H1 (cell line): ENCODE measurements at regions not wholly inside any gene's neighbourhood (a gene's known extent, or its start where the extent isn't known, plus 50 kb on each side); places are given as distances from the start of the nearest gene placed in this dataset.

Experiments
- CTCF ChIA-PET: fragments of 300-600 bp; sonication (Branson Sonifier 250); formaldehyde crosslinking; loops from one replicate; lab custom pipeline; 2021; ENCODE audit not compliant: partially characterized antibody; lab: Charles Lee
- POLR2A ChIA-PET: fragments of 300-600 bp; sonication (Branson Sonifier 250); formaldehyde crosslinking; loops from one replicate; lab custom pipeline; 2021; ENCODE audit warnings: inconsistent platforms; ENCODE audit not compliant: partially characterized antibody; lab: Charles Lee
- DNase-seq, 2 experiments: peaks; one replicate each; pipeline versions ENCODE4 v3.0.0 to v3.0.0-alpha.2; 2010 to 2022; ENCODE audit warnings: low spot score in 2 of 2, low read depth in 1 of 2, mixed read lengths in 1 of 2
- FAIRE-seq: peaks from 2 replicates; lab custom pipeline; 2011; peaks lifted over from hg19 to GRCh38; lab: Jason Lieb, UNC
- H2AFZ ChIP-seq: 2 replicates; pipeline ENCODE4 v1.8.1; 2012; ENCODE audit warnings: low read length, inconsistent platforms
- H2AK5ac ChIP-seq: 2 replicates; pipeline ENCODE4 v1.6.1; 2013; ENCODE audit warnings: low read depth, low read length
- H2BK120ac ChIP-seq: replicated peaks from 2 replicates; pipeline ENCODE3; 2013; ENCODE audit warnings: low read depth, low read length, inconsistent platforms
- H2BK12ac ChIP-seq: 2 replicates; pipeline ENCODE4 v1.6.1; 2013; ENCODE audit warnings: low read depth, low read length
- H2BK15ac ChIP-seq: 2 replicates; pipeline ENCODE4 v1.6.1; 2013; ENCODE audit warnings: low read length
- H2BK20ac ChIP-seq: 2 replicates; pipeline ENCODE4 v1.6.1; 2013; ENCODE audit warnings: low read length
- H2BK5ac ChIP-seq: 2 replicates; pipeline ENCODE4 v1.6.1; 2013; ENCODE audit warnings: low read depth, low read length
- H3K14ac ChIP-seq: 2 replicates; pipeline ENCODE4 v1.6.1; 2013; ENCODE audit warnings: inconsistent platforms; ENCODE audit not compliant: insufficient read length
- H3K18ac ChIP-seq: 2 replicates; pipeline ENCODE4 v1.6.1; 2013; ENCODE audit warnings: low read length; ENCODE audit errors: extremely low read depth
- H3K23ac ChIP-seq: 2 replicates; pipeline ENCODE4 v1.6.1; 2013; ENCODE audit warnings: inconsistent platforms; ENCODE audit not compliant: insufficient read length
- H3K23me2 ChIP-seq: 2 replicates; pipeline ENCODE4 v1.6.1; 2013; ENCODE audit warnings: low read depth, low read length
- H3K27ac ChIP-seq: 2 replicates; pipeline ENCODE4 v1.6.1; 2011; ENCODE audit warnings: low read depth, low read length, inconsistent platforms
- H3K27me3 ChIP-seq, 4 experiments: replicated peaks in 1 of 4; 1 replicate in 1 of 4; 2 replicates in 3 of 4; pipeline versions ENCODE4 v1.6.1 to v1.8.1; 2011 to 2013; ENCODE audit warnings: low read length in 3 of 4, mild to moderate bottlenecking in 3 of 4, inconsistent platforms in 2 of 4, mixed read lengths in 2 of 4, moderate library complexity in 1 of 4; ENCODE audit not compliant: control insufficient read depth in 3 of 4, insufficient read depth in 3 of 4; ENCODE audit errors: extremely low read depth in 1 of 4
- H3K36me3 ChIP-seq, 4 experiments: 2 replicates each; pipeline versions ENCODE4 v1.6.1 to v1.8.1; 2011 to 2013; ENCODE audit warnings: mild to moderate bottlenecking in 4 of 4, low read length in 3 of 4, moderate library complexity in 2 of 4, control low read depth in 1 of 4, inconsistent platforms in 1 of 4; ENCODE audit not compliant: insufficient read depth in 4 of 4, control insufficient read depth in 2 of 4
- H3K4ac ChIP-seq: replicated peaks from 2 replicates; pipeline ENCODE3; 2013; ENCODE audit warnings: low read length, low read depth, mixed read lengths, inconsistent platforms; ENCODE audit not compliant: insufficient read length
- H3K4me1 ChIP-seq, 4 experiments: replicated peaks in 1 of 4; 1 replicate in 1 of 4; 2 replicates in 3 of 4; pipeline versions ENCODE4 v1.6.1 to v1.8.1; 2011 to 2013; ENCODE audit warnings: low read length in 3 of 4, inconsistent platforms in 2 of 4, mixed read lengths in 1 of 4; ENCODE audit not compliant: insufficient read depth in 4 of 4, control insufficient read depth in 3 of 4
- H3K4me2 ChIP-seq, 2 experiments: 2 replicates each; pipeline versions ENCODE4 v1.6.1 to v1.8.1; 2011 to 2013; ENCODE audit warnings: low read depth in 2 of 2, low read length in 2 of 2, control low read depth in 1 of 2, inconsistent platforms in 1 of 2, mild to moderate bottlenecking in 1 of 2; ENCODE audit not compliant: insufficient read depth in 1 of 2
- H3K4me3 ChIP-seq, 4 experiments: fragments of 200-600, 300-600 bp in 1 of 4; sonication (generic), shearing (Covaris generic), sonication (Bioruptor Twin) in 1 of 4; 2 replicates each; pipeline versions ENCODE4 v1.5.1 to v1.8.1; 2011 to 2016; ENCODE audit warnings: low read length in 4 of 4, low read depth in 3 of 4, control low read depth in 2 of 4, inconsistent platforms in 2 of 4, mild to moderate bottlenecking in 2 of 4, mixed read lengths in 1 of 4, moderate library complexity in 1 of 4; ENCODE audit not compliant: insufficient read depth in 2 of 4; ENCODE audit errors: extremely low read depth in 1 of 4
- H3K56ac ChIP-seq: replicated peaks from 2 replicates; pipeline ENCODE3; 2013; ENCODE audit warnings: low read depth, mild to moderate bottlenecking, mixed read lengths, low read length, inconsistent platforms; ENCODE audit not compliant: insufficient read length
- H3K79me1 ChIP-seq: 2 replicates; pipeline ENCODE4 v1.6.1; 2013; ENCODE audit warnings: low read depth, low read length, control low read depth
- H3K79me2 ChIP-seq, 2 experiments: 2 replicates each; pipeline versions ENCODE4 v1.6.1 to v1.8.1; 2012 to 2013; ENCODE audit warnings: low read length in 2 of 2, mild to moderate bottlenecking in 2 of 2, inconsistent platforms in 1 of 2; ENCODE audit not compliant: insufficient read depth in 2 of 2, control insufficient read depth in 1 of 2
- H3K9ac ChIP-seq, 4 experiments: replicated peaks in 1 of 4; 1 replicate in 1 of 4; 2 replicates in 3 of 4; pipeline versions ENCODE4 v1.6.1 to v1.8.1; 2011 to 2013; ENCODE audit warnings: low read depth in 3 of 4, low read length in 3 of 4, control low read depth in 2 of 4, mild to moderate bottlenecking in 2 of 4, moderate library complexity in 2 of 4, inconsistent platforms in 1 of 4; ENCODE audit errors: extremely low read depth in 1 of 4
- H3K9me3 ChIP-seq, 2 experiments: 2 replicates each; pipeline versions ENCODE4 v1.6.1 to v1.8.1; 2012 to 2013; ENCODE audit warnings: mild to moderate bottlenecking in 2 of 2, moderate library complexity in 2 of 2, control low read depth in 1 of 2, inconsistent platforms in 1 of 2, low read depth in 1 of 2, low read length in 1 of 2, mixed read lengths in 1 of 2; ENCODE audit not compliant: insufficient read depth in 2 of 2
- H4K20me1 ChIP-seq, 2 experiments: replicated peaks in 1 of 2; 2 replicates each; pipeline versions ENCODE3 to v1.8.1; 2011 to 2013; ENCODE audit warnings: inconsistent platforms in 2 of 2, low read length in 2 of 2, mild to moderate bottlenecking in 1 of 2; ENCODE audit not compliant: insufficient read depth in 2 of 2, control insufficient read depth in 1 of 2
- H4K5ac ChIP-seq: 2 replicates; pipeline ENCODE4 v1.6.1; 2013; ENCODE audit warnings: low read length, low read depth, mixed read lengths, inconsistent platforms; ENCODE audit not compliant: insufficient read length
- H4K8ac ChIP-seq: 2 replicates; pipeline ENCODE4 v1.8.0; 2013; ENCODE audit warnings: mild to moderate bottlenecking, moderate library complexity, low read length, inconsistent platforms; ENCODE audit not compliant: insufficient read depth; ENCODE audit errors: extremely low read depth
- H4K91ac ChIP-seq: replicated peaks from 2 replicates; pipeline ENCODE3; 2013; ENCODE audit warnings: low read length, mixed read lengths, inconsistent platforms; ENCODE audit not compliant: insufficient read length
- FOSL1 ChIP-seq: IDR thresholded peaks from 2 replicates; pipeline ENCODE4 v1.6.1; 2011; ENCODE audit warnings: mild to moderate bottlenecking, low read depth, low read length, moderate library complexity; ENCODE audit not compliant: insufficient read depth
- GTF2F1 ChIP-seq: IDR thresholded peaks from 2 replicates; pipeline ENCODE4 v1.6.1; 2012; ENCODE audit warnings: low read depth, low read length, improper control_type of control experiment, borderline replicate concordance
- HDAC2 ChIP-seq, 2 experiments: fragments of 300-600 bp in 1 of 2; sonication (generic) in 1 of 2; IDR thresholded peaks; 2 replicates each; pipeline ENCODE4 v1.6.1; 2011 to 2012; ENCODE audit warnings: low read depth in 2 of 2, low read length in 2 of 2, mild to moderate bottlenecking in 2 of 2, moderate library complexity in 2 of 2, borderline replicate concordance in 1 of 2, inconsistent platforms in 1 of 2
- HDAC6 ChIP-seq: IDR thresholded peaks from one replicate; pipeline ENCODE4 v1.7.1; 2012; ENCODE audit warnings: low read depth, mild to moderate bottlenecking, inconsistent platforms, low read length, moderate library complexity
- KDM5A ChIP-seq: fragments of 200-600 bp; IDR thresholded peaks from 2 replicates; pipeline ENCODE4 v1.7.1; 2012; ENCODE audit warnings: mild to moderate bottlenecking, low read length, inconsistent platforms, mixed read lengths
- POU5F1 ChIP-seq: IDR thresholded peaks from 2 replicates; pipeline ENCODE4 v1.6.1; 2011; ENCODE audit warnings: low read depth, mild to moderate bottlenecking, low read length, moderate library complexity
- RAD21 ChIP-seq, 2 experiments: IDR thresholded peaks in 1 of 2; conservative IDR thresholded peaks in 1 of 2; 2 replicates each; pipeline ENCODE4 v1.6.1; 2011; ENCODE audit warnings: low read depth in 2 of 2, low read length in 2 of 2, improper control_type of control experiment in 1 of 2, inconsistent platforms in 1 of 2, mild to moderate bottlenecking in 1 of 2, moderate library complexity in 1 of 2
- RBBP5 ChIP-seq: IDR thresholded peaks from 2 replicates; pipeline ENCODE4 v1.7.1; 2012; ENCODE audit warnings: low read depth, mild to moderate bottlenecking, inconsistent platforms, low read length, moderate library complexity, borderline replicate concordance
- SIRT6 ChIP-seq: IDR thresholded peaks from one replicate; pipeline ENCODE4 v1.7.1; 2012; ENCODE audit warnings: low read length, inconsistent platforms
- WGBS, 2 experiments: shearing (Covaris generic) in 1 of 2; methylation state at CpG; one replicate each; pipeline versions ENCODE4 v1.1.6 to v1.1.7; 2013 to 2015; ENCODE audit warnings: low lambda C conversion rate in 2 of 2, mixed read lengths in 2 of 2, inconsistent platforms in 1 of 2, low coverage in 1 of 2, missing lambda C conversion rate in 1 of 2; ENCODE audit not compliant: insufficient replicate concordance in 2 of 2, insufficient coverage in 1 of 2, insufficient read length in 1 of 2; ENCODE audit errors: extremely low coverage in 1 of 2, missing lambda C conversion rate in 1 of 2; 5-methylcytosine and 5-hydroxymethylcytosine counted together

GRCh38 chr6:14867802-14868201 is 378.1 kb upstream of the JARID2 start:
- no peak overlapping the region for H4K5ac ChIP-seq
- no peaks in the 10 kb centered on the region for H3K27me3 ChIP-seq
- no peaks in the 10 kb centered on the region for H3K79me2 ChIP-seq
- H3K9me3 ChIP-seq, result no peaks in the 10 kb centered on the region
- no peak overlapping the region for H2BK15ac ChIP-seq
- H2AFZ ChIP-seq, result no peak overlapping the region
- no peak overlapping the region for H3K56ac ChIP-seq
- H2BK20ac ChIP-seq, result no peak overlapping the region
- no peak overlapping the region for H3K4me2 ChIP-seq
- H3K18ac ChIP-seq, result no peak overlapping the region
- no peak overlapping the region for H2AK5ac ChIP-seq
- no peak overlapping the region for H3K4ac ChIP-seq
- H3K4me3 ChIP-seq, result no peak overlapping the region
- no peak for FAIRE-seq
- no peak overlapping the region for H3K14ac ChIP-seq
- H4K91ac ChIP-seq, result no peak overlapping the region
- peaks cover 0 to 12% (median 5%) of the 10 kb centered on the region in 4 experiments; a peak in 5 of 7 replicates for H3K4me1 ChIP-seq
- H4K20me1 ChIP-seq, result no peaks in the 10 kb centered on the region
- CTCF ChIA-PET, result interaction anchor here (0.6 to 1.7 kb wide), 2 partner anchors 24 to 121 kb away, joined by 3 read pairs; no protein-coding TSS in a partner anchor
- H3K23me2 ChIP-seq, result 0 out of 2 replicates have a peak, but pooled peaks cover 2% of the 10 kb centered on the region
- no peak for DNase-seq
- no peak overlapping the region for H2BK120ac ChIP-seq
- peaks cover 3% of the 10 kb centered on the region; the same call in 1 of the 2 replicates for H3K79me1 ChIP-seq
- H2BK12ac ChIP-seq, result peak overlapping the region; percentile 29; the same call in 1 of the 2 replicates
- peaks cover 0 to 5% (median 0%) of the 10 kb centered on the region in 4 experiments; a peak in 1 of 8 replicates for H3K36me3 ChIP-seq
- H3K9ac ChIP-seq, result no peak overlapping the region
- POLR2A ChIA-PET, result no interaction called here
- H3K27ac ChIP-seq, result no peak overlapping the region
- no peak overlapping the region for H3K23ac ChIP-seq
- 85% methylated on average over 1 of the region's 1 CpG; no CpG with 5 or more reads in 1 of the 2 experiments for WGBS, 2 experiments
- H2BK5ac ChIP-seq, result no peak overlapping the region
- no peak overlapping the region for H4K8ac ChIP-seq
- TF ChIP-seq FOSL1 (no peak), HDAC6 (no peak), RAD21 (IDR thresholded peaks at IDR 0.05 in 1 of 2, conservative IDR thresholded peaks at IDR 0.05 in 1 of 2; ENCODE audit: low read depth in 2 of 2, low read length in 2 of 2) (no peak), RBBP5 (no peak), HDAC2 (IDR thresholded peaks at IDR 0.05; ENCODE audit: borderline replicate concordance in 1 of 2, low read depth in 2 of 2, low read length in 2 of 2) (no peak), GTF2F1 (no peak), SIRT6 (no peak), KDM5A (no peak), POU5F1 (no peak)
